Ishikawa (cell line): ENCODE measurements at regions not wholly inside any gene's neighbourhood (a gene's known extent, or its start where the extent isn't known, plus 50 kb on each side); places are given as distances from the start of the nearest gene placed in this dataset.
A peak's percentile ranks its signal among the peaks of the same experiment; 100 is the strongest.

Experiments used
- CEBPB ChIP-seq: IDR thresholded peaks from 2 replicates; pipeline ENCODE4 v1.6.1; 2012
- CREB1 ChIP-seq: IDR thresholded peaks from 2 replicates; pipeline ENCODE4 v1.6.1; 2012; ENCODE audit warnings: low read depth
- EGR1 ChIP-seq: IDR thresholded peaks from 2 replicates; pipeline ENCODE4 v1.6.1; 2012
- EP300 ChIP-seq: IDR thresholded peaks from 2 replicates; pipeline ENCODE4 v1.6.1; 2012; ENCODE audit warnings: borderline replicate concordance
- FOXM1 ChIP-seq: IDR thresholded peaks from 2 replicates; pipeline ENCODE4 v1.6.1; 2012; ENCODE audit warnings: low read depth, borderline replicate concordance
- NFIC ChIP-seq: IDR thresholded peaks from 2 replicates; pipeline ENCODE4 v1.6.1; 2012
- RAD21 ChIP-seq: IDR thresholded peaks from 2 replicates; pipeline ENCODE4 v1.6.1; 2012; ENCODE audit warnings: low read depth
- TAF1 ChIP-seq: IDR thresholded peaks from 2 replicates; pipeline ENCODE4 v1.6.1; 2012; ENCODE audit warnings: low read depth, mild to moderate bottlenecking
- TCF12 ChIP-seq: IDR thresholded peaks from 2 replicates; pipeline ENCODE4 v1.6.1; 2012; ENCODE audit warnings: low read depth
- TEAD4 ChIP-seq: IDR thresholded peaks from 2 replicates; pipeline ENCODE4 v1.6.1; 2012
- USF1 ChIP-seq: IDR thresholded peaks from 2 replicates; pipeline ENCODE4 v1.6.1; 2012
- YY1 ChIP-seq: IDR thresholded peaks from 2 replicates; pipeline ENCODE4 v1.6.1; 2012; ENCODE audit warnings: low read depth
- ZBTB7A ChIP-seq: IDR thresholded peaks from 2 replicates; pipeline ENCODE4 v1.6.1; 2012; ENCODE audit warnings: low read depth
- TF ChIP-seq, protein P1 (sequence below): IDR thresholded peaks from 2 replicates; pipeline ENCODE4 v1.6.1; 2012
- TF ChIP-seq, protein P2 (sequence below): IDR thresholded peaks from 2 replicates; pipeline ENCODE4 v1.6.1; 2012; ENCODE audit warnings: low read depth, mild to moderate bottlenecking

DNA sequence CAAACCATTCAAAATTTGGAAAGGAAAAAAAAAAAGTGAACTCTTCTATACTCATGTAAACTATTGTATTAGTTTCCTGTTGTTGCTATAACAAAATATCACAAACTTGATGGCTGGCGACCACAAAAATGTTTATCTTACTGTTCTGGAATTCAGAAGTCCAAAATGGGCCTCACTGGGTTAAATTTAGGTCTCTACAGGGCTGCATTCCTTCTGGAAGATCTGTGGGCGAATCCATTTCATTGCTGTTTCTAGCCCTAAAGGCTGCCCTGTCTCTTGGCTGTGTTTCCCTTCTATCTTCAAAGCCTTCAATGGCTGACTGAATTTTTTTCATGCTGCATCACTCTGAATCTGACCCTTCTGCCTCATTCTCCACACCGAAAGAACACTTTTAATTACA, 105.1 kb upstream of the NAV3 start:
- TF ChIP-seq CEBPB (no peak), TEAD4 (no peak), YY1 (no peak), NFIC (no peak), EP300 (no peak), ZBTB7A (no peak), RAD21 (no peak), USF1 (no peak), CREB1 (no peak), EGR1 (no peak), FOXM1 (no peak), TCF12 (no peak), TAF1 (no peak)
- TF ChIP-seq, protein P1, sequence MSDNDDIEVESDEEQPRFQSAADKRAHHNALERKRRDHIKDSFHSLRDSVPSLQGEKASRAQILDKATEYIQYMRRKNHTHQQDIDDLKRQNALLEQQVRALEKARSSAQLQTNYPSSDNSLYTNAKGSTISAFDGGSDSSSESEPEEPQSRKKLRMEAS: no peak
- TF ChIP-seq, protein P2, sequence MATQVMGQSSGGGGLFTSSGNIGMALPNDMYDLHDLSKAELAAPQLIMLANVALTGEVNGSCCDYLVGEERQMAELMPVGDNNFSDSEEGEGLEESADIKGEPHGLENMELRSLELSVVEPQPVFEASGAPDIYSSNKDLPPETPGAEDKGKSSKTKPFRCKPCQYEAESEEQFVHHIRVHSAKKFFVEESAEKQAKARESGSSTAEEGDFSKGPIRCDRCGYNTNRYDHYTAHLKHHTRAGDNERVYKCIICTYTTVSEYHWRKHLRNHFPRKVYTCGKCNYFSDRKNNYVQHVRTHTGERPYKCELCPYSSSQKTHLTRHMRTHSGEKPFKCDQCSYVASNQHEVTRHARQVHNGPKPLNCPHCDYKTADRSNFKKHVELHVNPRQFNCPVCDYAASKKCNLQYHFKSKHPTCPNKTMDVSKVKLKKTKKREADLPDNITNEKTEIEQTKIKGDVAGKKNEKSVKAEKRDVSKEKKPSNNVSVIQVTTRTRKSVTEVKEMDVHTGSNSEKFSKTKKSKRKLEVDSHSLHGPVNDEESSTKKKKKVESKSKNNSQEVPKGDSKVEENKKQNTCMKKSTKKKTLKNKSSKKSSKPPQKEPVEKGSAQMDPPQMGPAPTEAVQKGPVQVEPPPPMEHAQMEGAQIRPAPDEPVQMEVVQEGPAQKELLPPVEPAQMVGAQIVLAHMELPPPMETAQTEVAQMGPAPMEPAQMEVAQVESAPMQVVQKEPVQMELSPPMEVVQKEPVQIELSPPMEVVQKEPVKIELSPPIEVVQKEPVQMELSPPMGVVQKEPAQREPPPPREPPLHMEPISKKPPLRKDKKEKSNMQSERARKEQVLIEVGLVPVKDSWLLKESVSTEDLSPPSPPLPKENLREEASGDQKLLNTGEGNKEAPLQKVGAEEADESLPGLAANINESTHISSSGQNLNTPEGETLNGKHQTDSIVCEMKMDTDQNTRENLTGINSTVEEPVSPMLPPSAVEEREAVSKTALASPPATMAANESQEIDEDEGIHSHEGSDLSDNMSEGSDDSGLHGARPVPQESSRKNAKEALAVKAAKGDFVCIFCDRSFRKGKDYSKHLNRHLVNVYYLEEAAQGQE: no peak

DNA sequence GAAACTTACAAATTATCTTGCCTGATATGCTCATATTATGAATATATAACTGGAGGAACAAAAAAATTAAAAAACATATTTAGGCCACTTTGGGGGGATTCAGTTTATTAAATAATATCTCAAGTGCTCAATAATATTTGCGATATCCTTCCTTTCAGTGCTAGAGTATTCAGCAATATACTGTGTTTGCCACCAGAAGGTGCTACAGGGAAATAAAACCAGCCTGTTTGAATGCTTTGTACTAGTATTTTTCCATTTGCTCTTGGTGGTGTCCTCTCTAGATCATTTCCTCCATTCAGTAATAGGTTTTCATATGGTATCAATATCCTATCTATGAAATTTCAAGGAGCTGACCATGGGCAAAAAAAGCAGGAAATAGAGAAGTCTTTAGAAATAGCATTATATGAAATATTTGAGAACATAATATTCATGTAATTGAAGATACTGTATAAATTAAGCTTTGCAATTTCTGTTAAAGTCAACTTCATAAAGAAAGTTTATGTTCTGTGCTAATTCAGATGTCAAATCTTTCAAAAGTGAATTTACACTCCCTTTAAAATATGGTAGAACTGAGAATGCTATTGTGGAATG, 106.2 kb upstream of the NAV3 start:
- TF ChIP-seq RAD21: peak; percentile 56
- no peak for TF ChIP-seq TEAD4
- TF ChIP-seq EP300: no peak

- TF ChIP-seq ZBTB7A (no peak), EGR1 (no peak), TAF1 (no peak), CREB1 (no peak), NFIC (no peak), RAD21 (no peak), EP300 (no peak), YY1 (no peak), TEAD4 (no peak), TCF12 (no peak), CEBPB (no peak), FOXM1 (no peak), USF1 (no peak)
- TF ChIP-seq, protein P1: no peak
- TF ChIP-seq, protein P2: no peak
Measured at GRCh38 chr12:77723308-77723707, 107.4 kb upstream of the NAV3 start.

DNA sequence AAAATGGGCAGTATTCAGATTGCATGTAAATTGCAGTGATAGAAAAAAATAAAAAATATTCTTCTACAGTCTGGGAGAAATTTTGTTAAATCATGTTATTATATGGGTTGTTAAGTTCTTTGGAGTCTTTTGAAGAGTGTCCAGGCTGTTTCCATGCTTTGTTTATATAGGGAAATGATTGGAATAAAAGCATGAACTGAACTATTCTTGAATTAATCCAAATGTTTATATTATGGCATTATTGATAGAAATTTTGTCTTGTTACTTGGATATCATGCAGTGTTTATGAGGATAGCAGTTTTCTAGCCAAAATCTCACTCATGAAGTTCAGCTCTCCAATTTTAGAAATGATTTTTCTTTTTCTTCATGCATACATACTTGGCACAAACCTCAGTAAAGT, 108.2 kb upstream of the NAV3 start:
- no peak for TF ChIP-seq TEAD4
- no peak for TF ChIP-seq ZBTB7A
- TF ChIP-seq RAD21: no peak
- TF ChIP-seq EGR1: no peak
- TF ChIP-seq TCF12: no peak
- TF ChIP-seq USF1: no peak
- no peak for TF ChIP-seq TAF1
- TF ChIP-seq FOXM1: no peak
- no peak for TF ChIP-seq CREB1
- TF ChIP-seq YY1: no peak

DNA sequence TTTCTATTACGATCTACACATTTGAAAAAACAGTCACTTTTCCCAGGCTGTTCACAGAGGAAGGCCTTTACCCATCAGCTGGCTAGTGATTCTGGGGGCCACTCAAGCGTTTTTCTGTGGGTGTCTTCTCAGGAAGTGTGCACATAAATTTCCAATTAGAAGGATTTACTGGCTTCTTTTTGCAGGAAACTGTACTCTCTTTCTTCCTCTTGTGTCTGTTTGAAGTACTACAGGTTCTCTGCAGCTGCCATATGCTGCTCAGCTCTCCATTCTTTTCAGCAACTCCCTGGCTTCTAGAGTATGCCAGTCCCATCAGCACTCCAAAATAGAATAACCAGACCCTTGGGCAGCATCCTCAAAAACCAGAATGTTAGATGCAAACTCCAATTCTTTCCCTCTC, 110.4 kb upstream of the NAV3 start:
- no peak for TF ChIP-seq RAD21

DNA sequence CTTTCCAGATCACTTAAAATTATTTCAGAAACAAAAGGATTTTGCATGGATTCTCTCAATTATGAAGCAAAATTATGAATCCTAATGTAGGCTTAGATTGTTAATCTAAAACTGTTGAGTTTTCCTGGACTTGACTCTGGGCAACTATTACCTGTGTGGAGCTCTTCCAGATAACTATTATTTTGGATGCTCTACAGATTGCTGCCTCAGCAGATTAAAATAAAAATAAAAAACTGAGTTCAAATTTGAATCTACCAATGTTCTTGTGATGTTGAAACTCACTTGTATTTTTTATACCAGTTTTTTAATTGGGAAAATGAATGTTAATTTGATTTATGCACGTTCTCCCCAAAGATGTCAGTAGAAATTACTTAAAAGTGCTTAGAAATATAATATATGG, 120.5 kb upstream of the NAV3 start:
- TF ChIP-seq CEBPB (no peak), TAF1 (no peak), CREB1 (no peak), USF1 (no peak), YY1 (no peak), FOXM1 (no peak), EP300 (no peak), TCF12 (no peak), RAD21 (no peak), ZBTB7A (no peak)
